ENCODE measurements at regions not wholly inside any gene's neighbourhood (a gene's known extent, or its start where the extent isn't known, plus 50 kb on each side); places are given as distances from the start of the nearest gene placed in this dataset.
A peak's percentile ranks its signal among the peaks of the same experiment; 100 is the strongest.

- DNase-seq (ENCODE audit: low spot score) = no peak
- no peak for FAIRE-seq
Measured at GRCh38 chr7:133470-133869, 58.9 kb upstream of the FAM20C start.

- DNase-seq (ENCODE audit: low spot score) (no peak), FAIRE-seq (no peak)
Measured at GRCh38 chr7:134029-134428, 58.3 kb upstream of the FAM20C start.

- no peak for FAIRE-seq
- DNase-seq (ENCODE audit: low spot score) = no peak
Measured at GRCh38 chr7:134561-135256, 57.7 kb upstream of the FAM20C start.

GRCh38 chr7:135257-135653 lies 57.1 kb upstream of the FAM20C start:
- DNase-seq (ENCODE audit: low spot score) (no peak), FAIRE-seq (no peak)

- DNase-seq (ENCODE audit: low spot score) (no peak), FAIRE-seq (peak; percentile 77)
Measured at GRCh38 chr7:135731-136645, 56.4 kb upstream of the FAM20C start.

- no peak for DNase-seq (ENCODE audit: low spot score)
Measured at GRCh38 chr7:137094-137891, 55.1 kb upstream of the FAM20C start.

GRCh38 chr7:139131-139530 lies 53.2 kb upstream of the FAM20C start:
- no peak for DNase-seq (ENCODE audit: low spot score)
- no peak for FAIRE-seq

More at GRCh38 chr7:137094-137891, 55.1 kb upstream of the FAM20C start:
- FAIRE-seq = peak; percentile 5

- FAIRE-seq (peak; percentile 62), DNase-seq (ENCODE audit: low spot score) (no peak)
Measured at GRCh38 chr7:139561-140243, 52.7 kb upstream of the FAM20C start.

GRCh38 chr7:140996-141395 lies 51.4 kb upstream of the FAM20C start:
- no peak for FAIRE-seq

GRCh38 chr7:142248-142941 lies 50.0 kb upstream of the FAM20C start:
- FAIRE-seq (no peak), DNase-seq (ENCODE audit: low spot score) (no peak)

More at GRCh38 chr7:140996-141395, 51.4 kb upstream of the FAM20C start:
- no peak for DNase-seq (ENCODE audit: low spot score)

Measured in urothelium cell line (cell line).